HK-2 (cell line): ENCODE measurements at regions not wholly inside any gene's neighbourhood (a gene's known extent, or its start where the extent isn't known, plus 50 kb on each side); places are given as distances from the start of the nearest gene placed in this dataset.
"Not testable (repeated sequence)": the region's sequence is repeated elsewhere in the genome, so short reads cannot be mapped to it uniquely, and the experiment has no call there.

ENCODE experiments used
- DNase-seq: peaks from one replicate; pipeline ENCODE4 v3.0.0-alpha.2; 2018; ENCODE audit not compliant: unreplicated experiment

DNA sequence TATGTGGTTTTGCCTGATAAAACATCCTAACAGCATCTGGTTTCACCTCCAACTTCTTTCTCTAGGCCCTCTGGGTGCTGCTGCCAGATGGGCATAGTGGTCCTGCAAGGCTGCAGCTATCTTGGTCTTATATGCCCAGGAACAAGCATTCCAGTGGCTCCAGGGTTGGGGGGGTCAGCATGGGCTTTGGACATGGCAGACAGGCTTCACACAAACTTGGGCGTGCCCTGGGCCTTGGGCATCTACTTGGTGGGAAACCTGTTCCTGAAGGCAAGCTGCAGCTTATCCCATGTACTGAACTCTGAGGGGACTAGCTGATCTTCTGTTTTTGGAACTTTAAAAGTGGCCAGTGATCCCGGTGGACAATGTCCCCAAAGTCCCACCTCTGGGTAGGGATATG is 54.9 kb upstream of the ZNF678 start:
- no peak for DNase-seq

DNA sequence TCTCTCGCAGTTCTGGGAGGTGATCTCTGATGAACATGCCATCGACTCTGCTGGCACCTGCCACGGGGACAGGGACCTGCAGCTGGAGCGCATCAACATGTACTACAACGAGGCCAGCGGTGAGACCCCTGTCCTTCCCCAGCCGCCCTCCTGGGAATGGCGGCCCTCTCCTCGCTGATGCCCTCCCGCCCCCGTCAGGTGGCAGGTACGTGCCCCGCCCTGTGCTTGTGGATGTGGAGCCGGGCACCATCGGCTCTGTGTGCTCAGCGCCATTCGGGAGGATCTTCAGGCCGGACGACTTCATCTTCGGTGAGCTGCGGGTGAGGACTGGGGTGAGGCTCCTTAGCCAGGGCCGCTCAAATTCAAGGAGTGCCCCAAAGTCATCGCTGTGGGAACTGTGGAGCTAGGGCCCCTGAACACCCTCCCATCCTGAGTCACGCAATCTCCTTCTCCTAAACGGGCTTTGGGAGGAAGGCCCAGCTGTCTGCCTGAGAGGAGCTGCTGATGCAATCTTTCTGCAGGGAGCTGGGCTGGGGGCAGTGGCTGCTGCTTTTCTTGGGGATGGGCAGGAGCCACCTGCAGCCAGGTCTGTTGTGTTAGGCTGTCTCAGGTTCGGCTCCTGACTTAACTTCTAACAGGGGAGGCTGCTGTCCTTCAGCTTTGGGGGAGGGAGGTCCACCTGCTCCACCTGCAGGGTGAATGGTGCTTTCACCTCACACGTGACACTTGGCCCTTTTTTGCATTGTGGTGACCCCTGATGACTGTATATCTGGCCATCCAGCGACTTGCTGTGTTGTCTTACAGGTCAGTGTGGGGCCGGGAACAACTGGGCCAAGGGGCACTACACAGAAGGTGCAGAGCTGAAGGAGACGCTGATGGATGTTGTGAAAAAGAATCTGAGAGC is 56.6 kb upstream of the ZNF678 start:
- DNase-seq, result not testable (repeated sequence)

GRCh38 chr1:227496045-227496444 is 67.3 kb upstream of the ZNF678 start:
- DNase-seq, result not testable (repeated sequence)

GRCh38 chr1:227493863-227494551 is 69.3 kb upstream of the ZNF678 start:
- DNase-seq, result not testable (repeated sequence)

DNA sequence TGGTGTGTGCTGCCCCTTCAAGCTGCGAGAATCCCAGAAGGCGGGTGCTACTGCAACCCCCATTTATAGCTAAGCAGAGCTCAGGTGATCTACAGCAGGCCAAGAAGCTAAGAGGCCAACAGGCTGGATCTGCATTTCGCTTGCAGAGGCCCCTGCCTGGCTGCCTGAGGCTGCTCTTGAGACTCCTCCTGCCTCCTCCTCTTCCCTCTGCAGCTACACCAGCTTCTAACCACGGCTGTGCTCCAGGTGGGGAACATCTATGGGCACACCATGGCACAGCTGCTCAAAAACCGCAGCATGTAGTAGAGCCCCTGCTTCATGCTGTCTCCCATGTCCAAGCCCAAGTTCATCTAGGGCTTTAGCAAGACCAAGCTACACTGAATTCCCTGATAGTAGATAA is 72.9 kb upstream of the ZNF678 start:
- DNase-seq, result no peak

- no peak for DNase-seq
Measured at GRCh38 chr1:227490001-227490400, 73.4 kb upstream of the ZNF678 start.

DNA sequence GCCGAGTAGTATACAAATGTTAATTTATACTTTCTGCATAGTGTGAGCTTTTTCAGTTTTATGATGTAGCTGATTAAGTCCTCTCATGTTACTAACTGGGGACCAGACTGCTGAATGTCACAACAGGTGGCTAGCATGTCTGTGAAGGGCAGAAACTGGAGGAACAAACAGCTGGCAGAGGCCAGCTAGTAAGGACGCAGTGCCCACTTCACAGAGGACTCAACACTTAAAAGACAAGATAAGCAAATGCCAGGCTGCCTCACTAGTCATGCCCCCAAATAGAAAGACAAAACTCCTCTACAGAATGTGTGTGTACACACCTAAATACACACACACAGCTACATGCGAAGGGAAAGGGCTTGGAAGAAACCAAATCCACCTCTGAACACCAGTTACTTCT is 73.8 kb upstream of the ZNF678 start:
- DNase-seq, result no peak

- DNase-seq, result no peak
Measured at GRCh38 chr1:227487606-227488005, 75.8 kb upstream of the ZNF678 start.

DNA sequence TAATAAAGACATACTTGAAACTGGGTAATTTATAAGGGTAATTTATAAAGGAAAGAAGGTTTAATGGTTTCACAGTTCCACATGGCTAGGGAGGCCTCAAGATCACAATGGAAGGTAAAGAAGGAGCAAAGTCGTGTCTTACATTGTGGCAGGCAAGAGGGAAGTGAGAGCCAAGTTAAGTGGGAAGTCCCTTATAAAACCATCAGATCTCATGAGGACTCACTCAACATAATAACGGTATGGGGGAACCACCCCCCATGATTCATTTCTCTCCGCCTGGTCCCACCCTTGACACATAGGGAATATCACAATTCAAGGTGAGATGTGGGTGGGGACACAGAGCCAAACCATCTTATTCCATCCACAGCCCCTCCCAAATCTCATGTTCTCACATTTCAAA is 76.8 kb upstream of the ZNF678 start:
- DNase-seq, result no peak

DNA sequence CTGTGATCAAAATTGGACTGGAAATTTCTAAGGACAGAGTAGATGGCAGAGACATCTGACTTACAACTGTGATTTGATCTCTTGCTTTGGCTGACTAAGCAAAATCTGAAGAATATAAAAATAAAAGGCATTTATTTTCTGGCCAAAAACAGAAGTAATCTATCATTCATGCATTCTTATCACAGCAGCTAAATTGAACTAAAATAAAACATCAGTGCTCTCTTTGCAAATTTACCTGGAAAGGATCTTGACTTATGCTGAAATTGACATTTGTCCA is 81.4 kb upstream of the ZNF678 start:
- DNase-seq, result no peak

- DNase-seq, result not testable (repeated sequence)
Measured at GRCh38 chr1:227474072-227474471, 89.3 kb upstream of the ZNF678 start.

DNA sequence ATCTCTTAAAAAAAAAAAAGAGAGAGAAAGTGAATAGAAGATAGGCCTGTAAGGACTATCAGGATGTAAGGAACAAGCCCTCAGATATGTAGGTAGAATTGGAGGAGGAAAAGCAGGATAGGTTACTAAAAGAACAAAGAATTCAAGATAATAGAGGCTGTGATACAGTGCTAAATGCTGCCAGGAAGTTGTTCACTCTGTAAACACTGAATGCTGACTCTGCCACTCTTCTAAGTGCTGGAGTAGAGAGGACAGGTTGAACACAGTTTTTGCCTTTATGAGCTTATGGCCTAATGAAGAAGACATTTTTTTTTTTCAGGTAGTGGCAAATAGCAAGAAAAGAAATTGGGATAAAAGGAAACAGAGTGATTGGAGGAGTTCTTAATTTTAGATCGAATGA is 90.6 kb upstream of the ZNF678 start:
- DNase-seq, result no peak

DNA sequence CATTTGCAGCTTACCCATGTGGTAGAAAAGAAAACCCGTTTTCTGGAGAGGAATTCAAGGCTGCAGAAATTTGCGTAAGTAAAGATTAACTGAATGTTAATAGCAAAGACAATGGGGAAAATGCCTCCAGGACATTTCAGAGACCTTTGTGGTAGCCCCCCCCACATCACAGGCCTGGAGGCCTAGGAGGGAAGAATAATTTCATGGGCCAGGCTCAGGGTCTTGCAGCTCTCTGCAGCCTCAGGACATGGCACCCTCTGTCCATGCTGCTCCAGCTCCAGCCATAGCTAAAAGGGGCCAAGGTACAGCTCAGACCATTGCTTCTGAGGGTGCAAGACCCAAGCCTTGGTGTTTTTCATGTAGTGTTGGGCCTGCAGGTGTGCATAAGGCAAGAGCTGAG is 92.7 kb upstream of the ZNF678 start:
- no peak for DNase-seq

- no peak for DNase-seq
Measured at GRCh38 chr1:227469708-227470107, 93.6 kb upstream of the ZNF678 start.

DNA sequence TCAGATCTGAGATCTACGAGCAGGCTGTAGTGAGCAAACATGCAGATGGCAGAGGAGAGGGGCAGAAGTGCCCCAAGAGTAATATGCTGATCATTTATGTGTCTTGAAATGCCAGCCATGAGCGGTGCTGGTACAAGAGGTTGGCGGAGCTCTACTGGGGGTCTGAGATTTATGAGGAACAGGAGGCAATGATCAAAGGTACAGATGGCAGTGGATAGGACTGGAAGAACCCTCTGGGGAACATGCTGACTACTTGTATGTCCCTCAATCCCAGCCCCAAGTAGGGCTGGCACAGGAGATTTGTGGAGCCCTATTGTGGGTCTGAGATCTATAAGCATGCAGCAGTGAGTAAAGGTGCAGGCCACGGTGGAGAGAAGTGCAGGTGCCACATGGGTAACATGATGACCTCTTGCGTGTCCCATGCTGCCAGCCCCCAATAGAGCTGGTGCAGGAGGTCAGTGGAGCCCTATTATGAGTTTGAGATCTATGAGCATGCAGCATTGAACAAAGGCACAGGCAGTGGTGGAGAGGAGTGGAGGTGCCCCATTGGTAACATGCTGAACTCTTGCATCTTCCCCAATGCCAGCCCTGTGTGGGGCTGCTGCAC is 97.2 kb upstream of the ZNF678 start:
- DNase-seq, result no peak

GRCh38 chr1:227465256-227465655 is 98.1 kb upstream of the ZNF678 start:
- no peak for DNase-seq

DNA sequence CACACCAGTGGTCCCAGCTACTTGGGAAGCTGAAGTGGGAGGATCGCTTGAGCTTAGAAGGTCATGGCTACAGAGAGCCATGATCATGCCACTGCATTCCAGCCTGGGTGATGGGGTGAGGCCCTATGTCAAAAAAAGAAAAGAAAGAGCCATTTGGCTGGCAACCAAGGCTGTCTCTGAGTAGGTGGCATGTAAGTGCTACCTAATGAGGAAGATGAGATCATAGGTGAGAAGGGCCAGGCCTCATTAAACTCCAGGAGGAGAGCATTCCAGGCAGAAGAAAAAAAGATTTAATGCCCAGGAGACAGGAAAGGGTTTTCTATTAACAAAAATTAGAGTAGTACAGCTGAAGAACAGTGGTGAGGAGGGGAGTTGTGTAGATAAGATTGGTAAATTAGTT is 103.4 kb upstream of the ZNF678 start:
- no peak for DNase-seq

DNA sequence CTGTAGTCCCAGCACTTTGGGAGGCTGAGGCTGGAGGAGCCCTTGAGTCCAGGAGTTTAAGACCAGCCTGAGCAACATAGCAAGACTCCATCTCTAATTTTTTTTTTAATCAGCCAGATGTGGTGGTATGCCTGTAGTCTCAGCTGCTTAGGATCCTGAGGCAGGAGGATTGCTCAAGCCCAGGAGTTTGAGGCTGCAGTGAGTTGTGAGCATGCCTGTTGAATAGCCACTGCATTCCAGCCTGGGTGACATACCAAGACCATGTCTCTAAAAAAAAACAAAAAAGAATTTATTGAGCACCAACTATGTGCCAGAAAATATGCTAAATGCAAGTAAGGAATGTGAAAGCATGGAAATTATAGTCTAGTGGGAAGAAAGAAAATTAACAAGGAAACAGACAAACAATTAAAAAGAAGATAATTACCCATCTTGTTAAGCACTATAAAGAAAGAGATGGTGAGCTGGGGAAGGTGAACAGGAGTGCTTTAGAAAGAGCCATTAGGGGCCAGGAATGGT is 104.0 kb upstream of the ZNF678 start:
- DNase-seq, result no peak

GRCh38 chr1:227454686-227455085 is 108.7 kb upstream of the ZNF678 start:
- DNase-seq, result no peak

GRCh38 chr1:227453631-227454355 is 109.6 kb upstream of the ZNF678 start:
- no peak for DNase-seq

- DNase-seq, result no peak
Measured at GRCh38 chr1:227451954-227452353, 111.4 kb upstream of the ZNF678 start.

- no peak for DNase-seq
Measured at GRCh38 chr1:227451057-227451456, 112.3 kb upstream of the ZNF678 start.
